ENCODE measurements at regions not wholly inside any gene's neighbourhood (a gene's known extent, or its start where the extent isn't known, plus 50 kb on each side); places are given as distances from the start of the nearest gene placed in this dataset.

- intact Hi-C loops (cut with micrococcal nuclease): no loop called here
- DNase-seq (ENCODE audit: low read depth, low spot score): no peak
- H3K4me3 ChIP-seq (replicated peaks in 1 of 3; ENCODE audit: insufficient read depth in 1 of 3, low read depth in 1 of 3, low read length in 3 of 3): no peak overlapping the region
- H3K9ac ChIP-seq (replicated peaks; ENCODE audit: extremely low read depth, insufficient read depth, low read length): no peak overlapping the region
- no peak for FAIRE-seq
- no peaks in the 10 kb centered on the region for H3K9me3 ChIP-seq (replicated peaks; ENCODE audit: control insufficient read depth, insufficient read depth, low read length)
- H3K36me3 ChIP-seq (ENCODE audit: control insufficient read depth in 2 of 2, extremely low read depth in 1 of 2, insufficient read depth in 2 of 2, low read length in 2 of 2): no peaks in the 10 kb centered on the region
- no peaks in the 10 kb centered on the region for H3K9me1 ChIP-seq (replicated peaks; ENCODE audit: control insufficient read depth, extremely low read depth, insufficient read depth, low read length)
- H2AFZ ChIP-seq (ENCODE audit: low read depth, low read length): no peak overlapping the region
- TF ChIP-seq EZH2 (IDR thresholded peaks at IDR 0.05; ENCODE audit: borderline replicate concordance, low read depth, low read length, severe bottlenecking) (no peak), JUN (IDR thresholded peaks at IDR 0.05; ENCODE audit: borderline replicate concordance, insufficient read depth, insufficient read length, low read depth) (no peak), MAX (IDR thresholded peaks at IDR 0.05; ENCODE audit: insufficient read depth, insufficient read length) (no peak), MYC (IDR thresholded peaks at IDR 0.05; ENCODE audit: low read depth, low read length) (no peak), FOS (IDR thresholded peaks at IDR 0.05; ENCODE audit: borderline replicate concordance, insufficient read depth, low read length) (no peak), POLR2A (IDR thresholded peaks at IDR 0.05; ENCODE audit: low read depth, low read length) (no peak), CTCF (IDR thresholded peaks at IDR 0.05; ENCODE audit: extremely low read depth in 1 of 2, insufficient read depth in 1 of 2, low read depth in 1 of 2, low read length in 2 of 2) (no peak), GATA2 (IDR thresholded peaks at IDR 0.05; ENCODE audit: insufficient read depth, insufficient read length, low read depth, low read length) (no peak), POLR2AphosphoS5 (IDR thresholded peaks at IDR 0.05; ENCODE audit: insufficient read depth, low read depth, low read length) (no peak)
- no peak overlapping the region for H3K27ac ChIP-seq (ENCODE audit: insufficient read depth, low read depth, low read length)
- POLR2A ChIA-PET: no interaction called here
- no peak overlapping the region for H3K4me2 ChIP-seq (ENCODE audit: insufficient read depth, low read length)
- no peaks in the 10 kb centered on the region for H3K79me2 ChIP-seq (ENCODE audit: control insufficient read depth, insufficient read depth, low read length)
- H3K4me1 ChIP-seq (ENCODE audit: control insufficient read depth, extremely low read depth, insufficient read depth, low read length): no peaks in the 10 kb centered on the region
- H3K27me3 ChIP-seq (ENCODE audit: control insufficient read depth in 2 of 2, insufficient read depth in 2 of 2, low read length in 2 of 2): no peaks in the 10 kb centered on the region
- no peaks in the 10 kb centered on the region for H4K20me1 ChIP-seq (replicated peaks; ENCODE audit: control insufficient read depth, extremely low read depth, insufficient read depth, low read length)
- CTCF ChIA-PET: no interaction called here
- dilution Hi-C loops (cut with MboI; ENCODE audit: extremely low pct_ligation_motif_present, low sequenced_read_pairs): no loop called here
- BruUV-seq (replicated peaks): no TSS peak
Observed at GRCh38 chr4:170723171-170723570, 633.4 kb upstream of the AADAT start.
